ENCODE measurements at regions not wholly inside any gene's neighbourhood (a gene's known extent, or its start where the extent isn't known, plus 50 kb on each side); places are given as distances from the start of the nearest gene placed in this dataset.

DNA sequence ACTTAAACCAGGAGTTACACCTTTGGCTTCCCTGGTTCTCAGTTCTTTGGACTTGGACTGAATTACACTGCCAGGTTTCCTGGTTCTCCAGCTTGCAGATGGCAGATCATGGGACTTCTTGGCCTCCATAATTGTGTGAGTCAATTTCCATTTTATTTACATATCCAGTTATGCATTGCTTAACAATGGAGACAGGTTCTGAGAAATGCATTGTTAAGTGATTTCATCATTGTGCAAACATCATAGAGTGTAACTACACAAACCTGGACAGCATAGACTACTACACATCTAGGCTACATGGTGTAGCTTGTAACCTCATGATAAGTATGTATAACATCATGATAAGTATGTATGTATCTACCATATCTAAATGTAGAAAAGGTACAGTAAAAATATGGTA lies 276.1 kb upstream of the BTG1 start:
- no peak for TF ChIP-seq EZH2 (IDR thresholded peaks at IDR 0.05)
- TF ChIP-seq, protein P1, sequence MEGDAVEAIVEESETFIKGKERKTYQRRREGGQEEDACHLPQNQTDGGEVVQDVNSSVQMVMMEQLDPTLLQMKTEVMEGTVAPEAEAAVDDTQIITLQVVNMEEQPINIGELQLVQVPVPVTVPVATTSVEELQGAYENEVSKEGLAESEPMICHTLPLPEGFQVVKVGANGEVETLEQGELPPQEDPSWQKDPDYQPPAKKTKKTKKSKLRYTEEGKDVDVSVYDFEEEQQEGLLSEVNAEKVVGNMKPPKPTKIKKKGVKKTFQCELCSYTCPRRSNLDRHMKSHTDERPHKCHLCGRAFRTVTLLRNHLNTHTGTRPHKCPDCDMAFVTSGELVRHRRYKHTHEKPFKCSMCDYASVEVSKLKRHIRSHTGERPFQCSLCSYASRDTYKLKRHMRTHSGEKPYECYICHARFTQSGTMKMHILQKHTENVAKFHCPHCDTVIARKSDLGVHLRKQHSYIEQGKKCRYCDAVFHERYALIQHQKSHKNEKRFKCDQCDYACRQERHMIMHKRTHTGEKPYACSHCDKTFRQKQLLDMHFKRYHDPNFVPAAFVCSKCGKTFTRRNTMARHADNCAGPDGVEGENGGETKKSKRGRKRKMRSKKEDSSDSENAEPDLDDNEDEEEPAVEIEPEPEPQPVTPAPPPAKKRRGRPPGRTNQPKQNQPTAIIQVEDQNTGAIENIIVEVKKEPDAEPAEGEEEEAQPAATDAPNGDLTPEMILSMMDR (IDR thresholded peaks at IDR 0.05): no peak

Data from neural progenitor cell (in vitro differentiated cells).